Stimulated activated CD4-positive, alpha-beta T cell treated with anti-CD3 and anti-CD28 coated beads, Interleukin-15, amount 100 ng/mL, for 48 hours (primary cell): ENCODE measurements at regions not wholly inside any gene's neighbourhood (a gene's known extent, or its start where the extent isn't known, plus 50 kb on each side); places are given as distances from the start of the nearest gene placed in this dataset.

Experiments used
- DNase-seq, 2 donors: peaks; one replicate each; pipeline ENCODE4 v3.0.0-alpha.2; 2020; ENCODE audit warnings: low read depth in 2 of 2

GRCh38 chr15:69737916-69738315, 285.3 kb downstream of the RPLP1 start:
- DNase-seq, result no peak

GRCh38 chr15:69740684-69741083, 288.1 kb downstream of the RPLP1 start:
- no peak for DNase-seq

DNA sequence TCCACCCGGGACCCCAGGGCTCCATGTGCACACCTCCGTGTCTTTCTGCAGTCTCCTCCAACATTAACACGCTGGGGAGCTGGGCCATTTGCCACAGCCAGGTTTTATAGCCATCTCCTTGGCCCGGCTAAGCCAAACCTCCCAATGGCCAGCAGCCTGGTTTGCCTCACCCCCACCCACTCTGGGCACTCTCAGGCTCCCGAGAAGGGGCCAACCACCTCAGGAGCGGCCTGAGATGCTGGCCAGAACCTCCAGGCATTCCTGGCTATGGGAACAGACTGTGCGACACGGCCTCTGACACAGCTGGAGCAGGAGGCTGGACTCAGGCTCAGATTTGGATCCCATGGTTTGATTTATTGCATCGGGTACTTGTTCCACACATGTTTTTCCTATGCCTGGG, 289.7 kb downstream of the RPLP1 start:
- no peak for DNase-seq

DNA sequence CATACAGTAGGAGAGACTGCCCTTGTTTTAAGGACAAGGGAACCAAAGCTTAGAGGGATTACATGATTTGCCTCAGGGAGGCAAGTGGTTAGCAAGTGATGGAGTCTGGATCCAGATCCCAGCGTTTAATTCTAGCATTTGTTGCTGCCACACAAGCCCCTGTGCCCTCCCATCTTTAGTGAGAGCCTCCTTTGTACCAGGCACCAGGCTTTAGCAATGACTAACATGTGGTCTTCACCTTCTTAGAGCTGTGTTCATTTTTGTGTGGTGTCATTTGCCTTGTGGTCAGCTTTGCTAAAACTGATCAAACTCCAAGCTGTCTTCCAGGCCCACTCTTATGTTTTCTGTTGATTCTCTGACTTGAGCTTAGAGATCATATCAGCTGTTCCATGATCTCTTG, 290.5 kb downstream of the RPLP1 start:
- DNase-seq, result no peak

- DNase-seq, result no peak
Measured at GRCh38 chr15:69744391-69745162, 292.0 kb downstream of the RPLP1 start.

- DNase-seq, result no peak
Measured at GRCh38 chr15:69747193-69747592, 294.6 kb downstream of the RPLP1 start.

DNA sequence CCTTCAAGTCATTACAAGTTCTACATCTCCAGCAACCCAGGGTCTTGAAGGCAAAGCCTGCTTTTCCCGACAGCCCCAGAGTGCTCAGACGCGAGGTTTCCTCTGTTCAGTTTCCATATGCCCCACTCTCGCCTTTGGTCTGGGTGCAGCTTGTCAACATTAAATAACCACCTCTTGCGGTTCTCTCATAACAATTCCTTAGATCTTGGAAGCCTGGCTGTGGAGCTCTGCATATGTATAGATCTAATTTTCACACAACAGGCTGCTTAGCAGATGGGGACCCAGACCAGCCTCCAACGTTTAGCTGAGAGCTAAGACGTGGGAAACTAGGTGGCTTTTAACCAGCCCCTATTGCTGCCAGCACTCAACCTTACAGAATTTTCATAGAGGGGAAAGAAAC, 295.5 kb downstream of the RPLP1 start:
- no peak for DNase-seq

GRCh38 chr15:69748576-69749185, 296.1 kb downstream of the RPLP1 start:
- no peak for DNase-seq

- no peak for DNase-seq
Measured at GRCh38 chr15:69749274-69749673, 296.7 kb downstream of the RPLP1 start.

- DNase-seq, result no peak
Measured at GRCh38 chr15:69749797-69750196, 297.2 kb downstream of the RPLP1 start.

DNA sequence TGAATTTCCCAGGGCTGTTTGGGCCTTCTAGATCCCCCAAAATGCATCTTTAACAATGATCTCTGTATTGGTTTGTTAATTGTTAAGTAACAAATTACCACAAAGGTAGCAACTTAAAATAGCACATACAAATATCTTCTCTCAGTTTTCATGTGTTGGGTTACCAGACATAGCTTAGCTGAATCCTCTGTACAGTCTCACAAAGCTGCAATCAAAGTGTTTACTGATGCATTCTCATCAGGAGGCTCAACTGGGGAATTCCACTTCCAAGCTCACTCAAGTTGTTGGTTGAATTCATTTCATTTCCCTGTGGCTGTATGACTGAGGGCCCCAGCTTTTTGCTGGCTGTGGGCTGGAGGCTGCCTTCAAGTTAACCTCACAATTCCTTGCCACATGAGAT, 297.6 kb downstream of the RPLP1 start:
- DNase-seq, result no peak

DNA sequence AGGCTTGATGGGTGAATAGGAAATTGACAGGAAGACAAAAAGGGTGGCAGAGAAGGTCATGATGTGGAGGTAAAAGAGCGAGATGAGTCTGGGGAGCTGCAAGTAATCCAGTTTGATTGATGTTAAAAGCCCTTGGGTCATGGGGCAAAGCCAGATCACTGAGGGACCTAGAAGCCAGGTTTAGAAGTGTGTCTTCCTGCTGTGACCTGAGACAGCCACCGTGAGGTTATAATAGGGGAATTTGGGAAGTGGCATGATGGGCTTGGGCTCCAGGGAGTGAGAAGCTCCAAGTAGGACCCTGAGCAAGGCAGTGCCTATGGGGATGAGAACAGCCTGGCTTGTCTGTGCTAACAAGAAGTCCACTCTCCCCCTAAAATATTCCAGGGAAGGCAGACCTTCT, 298.5 kb downstream of the RPLP1 start:
- no peak for DNase-seq

- no peak for DNase-seq
Measured at GRCh38 chr15:69751566-69751965, 298.9 kb downstream of the RPLP1 start.

DNA sequence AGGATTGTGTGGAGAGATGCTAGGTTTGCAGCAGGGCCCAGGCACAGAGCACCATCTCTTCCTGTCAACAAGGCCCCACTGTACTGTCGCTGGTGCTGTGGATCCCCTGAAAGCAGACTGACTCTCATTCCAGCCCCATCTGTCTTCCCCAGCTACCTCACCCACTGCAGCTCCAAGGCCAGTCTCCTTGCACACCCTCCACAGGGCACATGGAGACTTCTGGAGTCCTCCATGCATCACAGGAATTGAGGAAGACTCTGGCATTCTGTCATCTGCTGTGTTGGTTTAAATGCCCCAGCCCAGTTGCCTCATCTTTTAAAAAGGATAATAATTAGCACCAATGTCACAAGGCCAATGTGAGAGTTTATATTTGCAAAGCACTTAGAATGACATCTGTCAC, 301.2 kb downstream of the RPLP1 start:
- no peak for DNase-seq

GRCh38 chr15:69754313-69754712, 301.7 kb downstream of the RPLP1 start:
- DNase-seq, result no peak

GRCh38 chr15:69755551-69756310, 303.1 kb downstream of the RPLP1 start:
- peak; percentile 78 to 81 for DNase-seq

- no peak for DNase-seq
Measured at GRCh38 chr15:69756440-69756839, 303.8 kb downstream of the RPLP1 start.

- DNase-seq, result peak; percentile 77 to 78
Measured at GRCh38 chr15:69757186-69757585, 304.6 kb downstream of the RPLP1 start.

DNA sequence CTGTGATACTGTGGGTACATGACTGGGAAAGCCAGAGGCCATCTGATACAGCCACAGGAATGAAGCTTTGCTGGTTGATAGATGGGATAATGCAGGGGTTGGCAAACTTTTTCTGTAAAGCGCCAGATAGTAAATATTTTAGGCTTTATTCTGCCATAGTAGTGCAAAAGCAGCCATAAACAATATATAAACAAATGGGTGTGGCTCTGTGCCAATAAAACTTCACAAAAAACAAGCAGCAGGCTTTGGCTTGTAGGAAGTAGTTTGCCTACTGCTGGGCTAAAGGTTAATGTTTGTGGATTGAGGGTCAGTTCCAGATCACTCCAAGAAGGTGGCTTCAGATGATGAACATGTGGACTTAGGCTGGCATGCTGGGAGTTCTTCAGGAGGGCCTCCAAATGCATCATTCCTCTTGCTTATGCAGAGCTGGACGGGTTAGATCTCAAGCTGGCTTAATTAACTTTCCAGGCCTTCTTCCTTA, 305.7 kb downstream of the RPLP1 start:
- DNase-seq, result no peak

DNA sequence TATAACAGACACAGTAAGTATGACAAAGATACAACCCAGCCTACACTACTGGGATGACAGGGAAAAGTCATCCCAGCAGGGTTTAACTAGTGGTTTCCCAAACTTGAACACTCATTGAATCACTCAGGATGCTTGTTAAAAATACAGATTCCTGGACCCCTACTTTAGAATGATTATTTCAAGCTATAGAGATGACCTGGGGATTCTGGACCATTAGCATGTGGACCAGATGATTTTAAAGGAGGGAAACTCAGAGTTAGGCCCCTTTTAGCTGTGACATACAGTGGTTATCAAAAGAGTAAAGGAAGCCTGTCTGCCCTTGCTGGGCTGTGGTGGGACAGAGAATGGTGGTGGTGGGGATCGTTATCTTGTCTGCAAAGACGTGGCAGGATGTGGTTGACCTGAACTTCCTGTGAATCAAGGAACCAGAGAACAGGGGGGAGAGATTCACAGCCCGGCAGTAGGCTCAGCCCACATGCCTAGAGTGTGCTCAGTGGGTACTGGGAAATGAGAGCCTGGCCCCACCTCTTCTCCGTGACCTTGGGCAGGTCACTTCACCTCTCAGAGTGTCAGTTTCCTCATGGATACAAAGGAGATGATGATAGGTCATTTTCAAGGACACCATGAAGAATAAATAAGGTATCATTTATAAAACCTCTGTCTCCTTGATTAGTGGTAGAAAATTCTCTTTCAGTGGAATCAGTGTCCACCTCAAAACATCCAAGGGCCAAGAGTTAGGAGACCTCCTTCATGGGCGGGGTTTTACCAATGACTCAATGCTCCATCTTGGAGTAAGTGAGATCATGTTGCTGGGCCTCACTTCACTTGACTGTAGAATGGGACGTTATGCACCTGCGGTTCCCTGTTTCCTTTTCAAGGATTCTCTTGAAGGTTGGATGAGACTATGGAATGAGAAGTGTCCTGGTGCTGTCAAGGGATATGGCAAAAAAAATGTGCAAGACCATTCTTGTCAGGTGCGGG, 306.5 kb downstream of the RPLP1 start:
- peak; percentile 83 to 85 for DNase-seq

DNA sequence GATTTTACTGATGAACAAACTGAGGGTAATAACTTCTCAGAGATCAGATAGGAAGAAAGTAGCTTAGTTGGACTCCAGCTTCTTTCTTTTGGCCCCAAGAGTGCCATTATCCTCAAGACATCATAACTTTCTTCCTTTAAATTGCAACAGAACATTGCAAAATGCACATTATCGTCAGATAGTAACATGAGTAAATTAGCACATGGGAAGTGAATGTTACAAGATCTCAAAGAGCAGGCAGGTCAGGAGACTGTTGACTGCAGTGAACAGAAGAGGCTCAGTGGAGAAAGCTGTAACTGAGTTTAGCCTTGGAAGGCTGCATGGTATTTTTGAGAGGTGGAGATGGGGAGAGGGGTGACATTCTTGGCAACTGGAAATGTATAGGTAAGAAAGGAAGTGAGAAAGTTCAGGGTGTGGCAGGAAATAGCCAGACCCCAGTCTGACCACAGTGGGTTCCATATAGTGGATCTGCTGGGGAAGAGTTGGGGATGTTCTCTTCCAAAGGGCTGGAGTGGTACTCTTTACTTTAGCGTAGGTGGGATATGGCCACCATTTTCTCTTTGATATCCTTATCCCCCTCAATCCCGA, 307.7 kb downstream of the RPLP1 start:
- no peak for DNase-seq
